Keratinocyte (primary cell): ENCODE measurements at regions not wholly inside any gene's neighbourhood (a gene's known extent, or its start where the extent isn't known, plus 50 kb on each side); places are given as distances from the start of the nearest gene placed in this dataset.

ENCODE experiments used
- DNase-seq: peaks from one replicate; pipeline ENCODE4 v3.0.0-alpha.2; 2011; ENCODE audit warnings: low read depth, missing footprints, low spot score
- FAIRE-seq: peaks from 2 replicates; lab custom pipeline; 2011; peaks lifted over from hg19 to GRCh38; lab: Jason Lieb, UNC
- H2AFZ ChIP-seq: 2 replicates; pipeline ENCODE4 v1.6.0; 2012; ENCODE audit warnings: low read length, control low read depth, inconsistent platforms; ENCODE audit not compliant: control insufficient read depth
- H3K27ac ChIP-seq: 2 replicates; pipeline ENCODE4 v1.5.1; 2011; ENCODE audit warnings: low read length; ENCODE audit not compliant: control insufficient read depth, insufficient read depth
- H3K27me3 ChIP-seq: 3 replicates; pipeline ENCODE4 v1.6.0; 2011; ENCODE audit warnings: low read length; ENCODE audit not compliant: control insufficient read depth, insufficient read depth; ENCODE audit errors: extremely low read depth
- H3K36me3 ChIP-seq, 2 experiments: 2 replicates in 1 of 2; 3 replicates in 1 of 2; pipeline ENCODE4 v1.5.1; 2011; ENCODE audit warnings: low read length in 2 of 2, mild to moderate bottlenecking in 1 of 2; ENCODE audit not compliant: control insufficient read depth in 2 of 2, insufficient read depth in 2 of 2; ENCODE audit errors: extremely low read depth in 1 of 2
- H3K4me1 ChIP-seq: 3 replicates; pipeline ENCODE4 v1.5.1; 2011; ENCODE audit warnings: low read length; ENCODE audit not compliant: control insufficient read depth, insufficient read depth; ENCODE audit errors: extremely low read depth
- H3K4me2 ChIP-seq: 3 replicates; pipeline ENCODE4 v1.6.0; 2011; ENCODE audit warnings: low read depth, low read length; ENCODE audit not compliant: control insufficient read depth, insufficient read depth; ENCODE audit errors: extremely low read depth
- H3K4me3 ChIP-seq, 3 experiments: fragments of 200-600 bp in 1 of 3; sonication (generic) in 1 of 3; 2 replicates in 2 of 3; 3 replicates in 1 of 3; pipeline ENCODE4 v1.5.1; 2011 to 2016; ENCODE audit warnings: low read length in 3 of 3, mild to moderate bottlenecking in 3 of 3, control low read depth in 2 of 3, inconsistent platforms in 1 of 3, low read depth in 1 of 3, mixed read lengths in 1 of 3, mixed run types in 1 of 3, moderate library complexity in 1 of 3; ENCODE audit not compliant: control insufficient read depth in 2 of 3, insufficient read depth in 2 of 3; ENCODE audit errors: extremely low read depth in 1 of 3
- H3K79me2 ChIP-seq: 2 replicates; pipeline ENCODE4 v1.6.0; 2012; ENCODE audit warnings: low read length; ENCODE audit not compliant: control insufficient read depth, insufficient read depth
- H3K9ac ChIP-seq: 3 replicates; pipeline ENCODE4 v1.6.0; 2011; ENCODE audit warnings: low read length; ENCODE audit not compliant: control insufficient read depth, insufficient read depth; ENCODE audit errors: extremely low read depth
- H3K9me1 ChIP-seq: 3 replicates; pipeline ENCODE4 v1.6.0; 2011; ENCODE audit warnings: low read length; ENCODE audit not compliant: control insufficient read depth, insufficient read depth; ENCODE audit errors: extremely low read depth
- H3K9me3 ChIP-seq: 2 replicates; pipeline ENCODE4 v1.5.1; 2012; ENCODE audit warnings: low read depth, low read length; ENCODE audit not compliant: control insufficient read depth
- H4K20me1 ChIP-seq: 3 replicates; pipeline ENCODE4 v1.6.0; 2011; ENCODE audit warnings: low read length; ENCODE audit not compliant: control insufficient read depth, insufficient read depth; ENCODE audit errors: extremely low read depth
- CTCF ChIP-seq, 3 experiments: IDR thresholded peaks in 1 of 3; conservative IDR thresholded peaks in 1 of 3; optimal IDR thresholded peaks in 1 of 3; 2 replicates in 2 of 3; 3 replicates in 1 of 3; pipeline versions ENCODE3 to v1.5.1; 2011; ENCODE audit warnings: low read length in 3 of 3, mild to moderate bottlenecking in 3 of 3, moderate library complexity in 2 of 3, control low read depth in 1 of 3, inconsistent platforms in 1 of 3; ENCODE audit not compliant: insufficient read depth in 2 of 3; ENCODE audit errors: extremely low read depth in 1 of 3
- EZH2 ChIP-seq: IDR thresholded peaks from one replicate; pipeline ENCODE4 v1.6.1; 2012; ENCODE audit warnings: inconsistent platforms, mild to moderate bottlenecking, low read length, moderate library complexity
- dilution Hi-C: fragments of 300-500 bp; cut with MboI; formaldehyde crosslinking; loops from one replicate; pipeline ENCODE4 v1.7.0; 2020; ENCODE audit warnings: low sequenced_read_pairs; ENCODE audit not compliant: extremely low pct_ligation_motif_present

- H3K27ac ChIP-seq: no peak overlapping the region
- no peaks in the 10 kb centered on the region for H3K79me2 ChIP-seq
- FAIRE-seq (no peak), DNase-seq (no peak)
- no peaks in the 10 kb centered on the region for H4K20me1 ChIP-seq
- no peaks in the 10 kb centered on the region for H3K9me3 ChIP-seq
- TF ChIP-seq CTCF (optimal IDR thresholded peaks at IDR 0.05 in 1 of 3, IDR thresholded peaks at IDR 0.05 in 1 of 3, conservative IDR thresholded peaks at IDR 0.05 in 1 of 3; ENCODE audit: extremely low read depth in 1 of 3, insufficient read depth in 2 of 3, low read length in 3 of 3) (no peak), EZH2 (no peak)
- H3K4me1 ChIP-seq: peaks cover 3% of the 10 kb centered on the region
- H3K4me3 ChIP-seq: no peak overlapping the region
- no peak overlapping the region for H3K9ac ChIP-seq
- no peaks in the 10 kb centered on the region for H3K36me3 ChIP-seq
- dilution Hi-C loops: no loop called here
- H2AFZ ChIP-seq: no peak overlapping the region
- no peaks in the 10 kb centered on the region for H3K9me1 ChIP-seq
- H3K27me3 ChIP-seq: no peaks in the 10 kb centered on the region
- no peak overlapping the region for H3K4me2 ChIP-seq
Measured at GRCh38 chr18:68525091-68525490, 189.8 kb downstream of the TMX3 start.

GRCh38 chr18:68520406-68521075, 194.4 kb downstream of the TMX3 start:
- H3K36me3 ChIP-seq: no peaks in the 10 kb centered on the region
- no peak overlapping the region for H3K4me2 ChIP-seq
- peaks cover 3% of the 10 kb centered on the region for H3K4me1 ChIP-seq
- no peaks in the 10 kb centered on the region for H3K9me1 ChIP-seq
- no peak for TF ChIP-seq EZH2
- TF ChIP-seq CTCF (optimal IDR thresholded peaks at IDR 0.05 in 1 of 3, IDR thresholded peaks at IDR 0.05 in 1 of 3, conservative IDR thresholded peaks at IDR 0.05 in 1 of 3; ENCODE audit: extremely low read depth in 1 of 3, insufficient read depth in 2 of 3, low read length in 3 of 3): no peak
- no peak overlapping the region for H3K27ac ChIP-seq
- FAIRE-seq (no peak), DNase-seq (no peak)
- H3K79me2 ChIP-seq: no peaks in the 10 kb centered on the region
- H3K27me3 ChIP-seq: no peaks in the 10 kb centered on the region
- no peak overlapping the region for H2AFZ ChIP-seq
- H3K4me3 ChIP-seq: no peak overlapping the region
- H4K20me1 ChIP-seq: no peaks in the 10 kb centered on the region
- dilution Hi-C loops: no loop called here
- no peaks in the 10 kb centered on the region for H3K9me3 ChIP-seq
- no peak overlapping the region for H3K9ac ChIP-seq
